ENCODE measurements at regions not wholly inside any gene's neighbourhood (a gene's known extent, or its start where the extent isn't known, plus 50 kb on each side); places are given as distances from the start of the nearest gene placed in this dataset.

- TF ChIP-seq EZH2 (IDR thresholded peaks at IDR 0.05; ENCODE audit: insufficient read depth, poor library complexity, severe bottlenecking) (no peak), EZH2phosphoT487 (IDR thresholded peaks at IDR 0.05; ENCODE audit: insufficient read depth, low read depth) (no peak)
Observed at GRCh38 chr3:56930706-56931105, 129.0 kb upstream of the ARHGEF3 start.
